ENCODE measurements at regions not wholly inside any gene's neighbourhood (a gene's known extent, or its start where the extent isn't known, plus 50 kb on each side); places are given as distances from the start of the nearest gene placed in this dataset.

- TF ChIP-seq CTCF (IDR thresholded peaks at IDR 0.05; ENCODE audit: control extremely low read depth in 1 of 3, insufficient read depth in 1 of 3, low read depth in 1 of 3, low read length in 3 of 3) (no peak), POLR2A (IDR thresholded peaks at IDR 0.05; ENCODE audit: control extremely low read depth in 1 of 2, low read depth in 2 of 2, low read length in 2 of 2) (no peak)
Measured at GRCh38 chr1:115165776-115166175, 76.5 kb upstream of the TSPAN2 start.

Data from H1 (cell line).